Fibroblast of the aortic adventitia (primary cell): ENCODE measurements at regions not wholly inside any gene's neighbourhood (a gene's known extent, or its start where the extent isn't known, plus 50 kb on each side); places are given as distances from the start of the nearest gene placed in this dataset.
A peak's percentile ranks its signal among the peaks of the same experiment; 100 is the strongest.

ENCODE experiments used
- DNase-seq: peaks from one replicate; pipeline ENCODE4 v3.0.0-alpha.2; 2010; ENCODE audit warnings: low read depth
- H3K4me3 ChIP-seq: 2 replicates; pipeline ENCODE4 v1.5.1; 2011; ENCODE audit warnings: low read depth, mild to moderate bottlenecking, control low read depth, low read length, moderate library complexity
- TF ChIP-seq, protein P1 (sequence below): IDR thresholded peaks from 2 replicates; pipeline ENCODE4 v1.5.1; 2011; ENCODE audit warnings: mild to moderate bottlenecking, low read length, control low read depth, inconsistent platforms; ENCODE audit not compliant: insufficient read depth

DNA sequence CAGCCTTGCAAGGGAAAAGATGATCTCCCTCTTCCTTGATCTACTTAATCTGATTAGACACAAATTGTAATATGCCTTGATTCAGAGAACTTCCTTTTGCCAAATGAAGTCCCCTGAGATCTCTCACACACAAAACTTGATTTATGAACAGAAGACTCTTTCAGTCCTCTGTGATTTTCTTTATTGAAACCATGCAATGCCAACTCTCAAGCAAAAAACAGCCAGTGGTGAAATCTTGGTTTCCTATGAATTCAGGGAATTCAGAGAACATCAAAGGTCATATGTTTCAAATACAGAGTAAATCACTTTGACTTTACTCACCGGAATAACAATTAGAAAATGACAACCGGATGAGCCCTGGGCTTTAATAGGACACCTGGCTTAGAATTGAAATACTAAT is 211.7 kb downstream of the ABHD5 start:
- no peak for DNase-seq
- no peak overlapping the region for H3K4me3 ChIP-seq
- TF ChIP-seq, protein P1, sequence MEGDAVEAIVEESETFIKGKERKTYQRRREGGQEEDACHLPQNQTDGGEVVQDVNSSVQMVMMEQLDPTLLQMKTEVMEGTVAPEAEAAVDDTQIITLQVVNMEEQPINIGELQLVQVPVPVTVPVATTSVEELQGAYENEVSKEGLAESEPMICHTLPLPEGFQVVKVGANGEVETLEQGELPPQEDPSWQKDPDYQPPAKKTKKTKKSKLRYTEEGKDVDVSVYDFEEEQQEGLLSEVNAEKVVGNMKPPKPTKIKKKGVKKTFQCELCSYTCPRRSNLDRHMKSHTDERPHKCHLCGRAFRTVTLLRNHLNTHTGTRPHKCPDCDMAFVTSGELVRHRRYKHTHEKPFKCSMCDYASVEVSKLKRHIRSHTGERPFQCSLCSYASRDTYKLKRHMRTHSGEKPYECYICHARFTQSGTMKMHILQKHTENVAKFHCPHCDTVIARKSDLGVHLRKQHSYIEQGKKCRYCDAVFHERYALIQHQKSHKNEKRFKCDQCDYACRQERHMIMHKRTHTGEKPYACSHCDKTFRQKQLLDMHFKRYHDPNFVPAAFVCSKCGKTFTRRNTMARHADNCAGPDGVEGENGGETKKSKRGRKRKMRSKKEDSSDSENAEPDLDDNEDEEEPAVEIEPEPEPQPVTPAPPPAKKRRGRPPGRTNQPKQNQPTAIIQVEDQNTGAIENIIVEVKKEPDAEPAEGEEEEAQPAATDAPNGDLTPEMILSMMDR, result no peak

DNA sequence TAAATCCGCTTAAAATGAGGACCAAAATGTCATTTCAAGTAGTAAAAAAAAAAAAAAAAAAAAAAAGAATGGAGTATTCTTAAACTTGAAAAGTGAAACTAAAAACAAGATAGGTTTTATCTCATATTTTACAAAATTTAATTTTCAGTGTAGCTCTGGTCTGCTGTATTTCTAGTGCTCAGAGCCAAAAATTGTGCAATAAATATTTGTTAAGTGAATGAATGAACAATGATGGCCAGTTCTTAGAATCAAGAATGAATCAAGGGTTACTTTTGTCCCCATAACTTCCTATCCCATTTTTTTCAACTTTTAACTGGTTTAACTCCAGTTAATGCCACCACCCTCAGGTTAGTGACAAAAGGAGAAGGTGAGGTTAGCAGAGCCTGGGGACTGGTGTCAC is 214.4 kb downstream of the ABHD5 start:
- peak; percentile 56 for DNase-seq
- TF ChIP-seq, protein P1, result no peak

DNA sequence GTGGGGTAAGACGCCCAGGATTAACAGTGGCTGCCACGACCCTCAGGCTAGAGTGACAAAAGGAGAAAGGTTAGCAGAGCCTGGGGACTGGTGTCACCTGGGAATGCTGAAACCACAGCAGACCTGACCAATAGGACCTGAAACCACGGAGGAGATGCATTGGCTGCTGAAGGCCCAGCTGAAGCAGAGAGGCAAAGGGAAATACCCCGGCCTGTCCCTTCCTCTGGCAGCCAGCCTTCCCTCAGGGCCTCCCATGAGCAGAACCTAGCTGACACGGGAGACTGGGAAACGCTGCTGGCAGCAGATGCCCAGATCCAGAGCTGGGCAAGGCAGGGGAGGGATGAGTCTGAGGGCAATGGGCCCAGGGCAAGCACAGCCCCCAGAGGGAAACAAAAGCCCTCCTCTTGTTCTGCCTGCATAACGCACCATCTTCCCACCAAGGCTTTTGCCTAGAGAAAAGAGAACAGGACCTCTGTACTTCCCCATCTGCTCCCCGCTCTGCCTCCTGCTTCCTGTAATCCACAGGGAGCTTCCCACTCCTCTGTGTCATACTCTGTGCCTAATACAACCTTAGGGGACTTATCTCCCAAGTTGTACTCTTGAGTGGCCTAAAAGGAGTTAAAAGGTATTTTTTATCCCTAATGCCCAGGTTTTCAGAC is 216.2 kb downstream of the ABHD5 start:
- no peak overlapping the region for H3K4me3 ChIP-seq
- TF ChIP-seq, protein P1, result no peak
- DNase-seq, result no peak

More for the DNA sequence above, 214.4 kb downstream of the ABHD5 start:
- no peak overlapping the region for H3K4me3 ChIP-seq

DNA sequence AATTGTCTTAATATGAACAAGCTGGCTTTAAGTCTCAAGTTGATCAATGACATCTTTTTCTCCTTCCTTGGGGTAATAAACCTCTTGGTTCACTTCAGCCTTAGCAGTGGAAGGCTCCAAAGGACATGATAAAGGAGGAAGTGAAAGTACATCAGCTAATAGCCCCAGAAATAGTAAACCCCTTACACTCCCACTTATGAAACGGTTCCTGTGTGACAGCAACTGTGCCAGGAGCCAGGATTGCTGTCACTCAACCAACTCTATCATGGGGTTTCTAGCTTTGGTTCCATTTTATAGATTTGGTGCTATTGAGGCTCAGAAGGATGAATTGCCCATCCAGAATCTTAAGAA is 216.7 kb downstream of the ABHD5 start:
- H3K4me3 ChIP-seq, result no peak overlapping the region
- TF ChIP-seq, protein P1, result no peak
- no peak for DNase-seq

DNA sequence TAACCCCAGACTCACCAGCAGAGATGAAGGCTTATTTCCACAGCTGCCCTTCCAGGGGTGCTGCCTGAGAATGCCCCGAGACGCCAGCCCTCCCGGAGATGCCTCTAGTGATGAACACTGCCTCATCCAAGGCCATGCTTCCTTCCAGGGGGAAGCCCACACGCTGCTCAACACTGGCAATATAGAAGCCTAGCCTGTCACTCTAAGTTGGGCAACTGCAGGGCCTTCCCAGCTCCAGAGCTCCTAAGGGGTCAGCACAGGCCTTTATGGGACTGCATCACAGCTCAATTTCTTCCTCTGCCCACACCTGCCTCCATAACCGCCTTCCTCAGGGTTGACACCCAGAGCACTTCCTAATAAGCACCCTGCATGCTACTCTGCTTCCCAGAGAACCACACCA is 217.7 kb downstream of the ABHD5 start:
- no peak overlapping the region for H3K4me3 ChIP-seq

DNA sequence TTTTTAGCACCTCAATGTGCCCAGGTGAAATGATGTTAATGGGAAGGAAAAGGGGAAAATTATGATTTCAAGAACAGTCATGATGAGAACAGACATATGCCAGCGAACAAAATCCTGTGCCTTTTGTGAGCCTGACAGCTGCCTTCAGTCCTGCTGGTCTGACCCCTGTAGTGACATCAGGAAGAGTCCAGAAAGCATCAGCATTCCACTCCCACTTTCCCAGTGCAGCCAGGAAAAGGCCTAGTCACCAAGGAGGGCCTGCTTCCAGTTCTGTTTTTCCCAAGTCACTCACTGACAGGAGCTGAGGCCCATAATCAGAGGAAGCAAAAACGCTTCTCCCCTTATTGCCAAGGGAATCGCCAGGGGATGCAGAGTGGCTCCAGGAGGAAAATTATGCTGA is 218.4 kb downstream of the ABHD5 start:
- TF ChIP-seq, protein P1, result no peak
- no peak overlapping the region for H3K4me3 ChIP-seq
- peak; percentile 30 for DNase-seq

More for the DNA sequence above, 217.7 kb downstream of the ABHD5 start:
- DNase-seq, result no peak
- TF ChIP-seq, protein P1, result no peak

DNA sequence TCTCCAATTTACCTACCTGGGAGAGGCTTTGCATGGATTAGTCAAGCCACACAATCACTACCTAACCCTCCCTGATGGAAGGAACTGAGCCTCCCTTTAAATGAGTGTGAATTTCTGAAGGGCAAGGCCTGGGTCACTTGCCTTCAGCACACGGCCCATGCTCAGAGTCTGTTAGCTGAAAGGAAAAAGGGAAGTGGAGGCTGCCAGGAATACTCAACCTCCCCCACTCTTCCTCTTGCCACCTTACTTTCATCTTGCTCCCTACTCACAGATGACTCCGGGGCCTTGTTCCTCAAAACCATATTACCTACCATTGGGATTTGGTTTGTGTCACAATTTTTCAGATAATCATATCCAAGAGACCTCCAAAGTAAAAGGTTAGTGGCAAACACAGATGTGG is 220.0 kb downstream of the ABHD5 start:
- TF ChIP-seq, protein P1, result no peak
- H3K4me3 ChIP-seq, result no peak overlapping the region
- DNase-seq, result no peak
